HEK293T (cell line): ENCODE measurements at regions not wholly inside any gene's neighbourhood (a gene's known extent, or its start where the extent isn't known, plus 50 kb on each side); places are given as distances from the start of the nearest gene placed in this dataset.
"Not testable (repeated sequence)": the region's sequence is repeated elsewhere in the genome, so short reads cannot be mapped to it uniquely, and the experiment has no call there.

Source experiments
- CTCF ChIA-PET: fragments of 350-600 bp; formaldehyde crosslinking; extraction: SDS; loops from one replicate; lab custom pipeline; 2021; ENCODE audit warnings: antibody characterized with exemption, inconsistent platforms; lab: Yijun Ruan, JAX
- POLR2A ChIA-PET: fragments of 350-600 bp; formaldehyde crosslinking; extraction: SDS; loops from one replicate; lab custom pipeline; 2020; ENCODE audit warnings: antibody characterized with exemption, inconsistent platforms; lab: Yijun Ruan, JAX
- DNase-seq: peaks from one replicate; pipeline ENCODE4 v3.0.0; 2012; ENCODE audit warnings: mixed read lengths; ENCODE audit errors: extremely low spot score
- ARNT ChIP-seq: fragments of 450-650 bp; IDR thresholded peaks from 2 replicates; pipeline ENCODE4 v1.6.1; 2017; ENCODE audit warnings: mild to moderate bottlenecking
- BHLHE40 ChIP-seq: fragments of 450-650 bp; IDR thresholded peaks from 2 replicates; pipeline ENCODE4 v1.6.1; 2016; ENCODE audit warnings: mild to moderate bottlenecking, moderate library complexity, borderline replicate concordance
- CTBP1 ChIP-seq: fragments of 450-650 bp; IDR thresholded peaks from 2 replicates; pipeline ENCODE4 v1.6.1; 2016; ENCODE audit warnings: borderline replicate concordance
- ELF4 ChIP-seq: fragments of 450-650 bp; IDR thresholded peaks from 2 replicates; pipeline ENCODE4 v1.6.1; 2017; ENCODE audit warnings: antibody characterized with exemption
- FOXA1 ChIP-seq: fragments of 450-650 bp; IDR thresholded peaks from 2 replicates; pipeline ENCODE4 v1.6.1; 2016; ENCODE audit warnings: mild to moderate bottlenecking
- FOXK2 ChIP-seq: fragments of 450-650 bp; IDR thresholded peaks from 2 replicates; pipeline ENCODE4 v1.6.1; 2016; ENCODE audit warnings: mild to moderate bottlenecking
- FOXM1 ChIP-seq: fragments of 450-650 bp; IDR thresholded peaks from 2 replicates; pipeline ENCODE4 v1.6.1; 2017; ENCODE audit warnings: mild to moderate bottlenecking, borderline replicate concordance
- HDGF ChIP-seq: fragments of 450-650 bp; IDR thresholded peaks from 2 replicates; pipeline ENCODE4 v1.6.1; 2017; ENCODE audit warnings: antibody characterized with exemption, borderline replicate concordance
- L3MBTL2 ChIP-seq: fragments of 450-650 bp; conservative IDR thresholded peaks from 2 replicates; pipeline ENCODE4 v1.6.1; 2016; ENCODE audit warnings: mild to moderate bottlenecking
- LEF1 ChIP-seq: fragments of 450-650 bp; IDR thresholded peaks from 2 replicates; pipeline ENCODE4 v1.6.1; 2017; ENCODE audit warnings: mild to moderate bottlenecking, borderline replicate concordance
- NFRKB ChIP-seq: fragments of 450-650 bp; IDR thresholded peaks from 2 replicates; pipeline ENCODE4 v1.6.1; 2016; ENCODE audit warnings: mild to moderate bottlenecking, moderate library complexity
- SP1 ChIP-seq: fragments of 450-650 bp; IDR thresholded peaks from 2 replicates; pipeline ENCODE4 v1.6.1; 2017
- SUZ12 ChIP-seq: fragments of 450-650 bp; IDR thresholded peaks from 2 replicates; pipeline ENCODE4 v1.6.1; 2016; ENCODE audit warnings: mild to moderate bottlenecking
- TARDBP ChIP-seq: fragments of 450-650 bp; IDR thresholded peaks from 2 replicates; pipeline ENCODE4 v1.6.1; 2016
- ZNF384 ChIP-seq: fragments of 450-650 bp; IDR thresholded peaks from 2 replicates; pipeline ENCODE4 v1.6.1; 2016
- TF ChIP-seq, protein P1 (sequence below): fragments of 450-650 bp; IDR thresholded peaks from 2 replicates; pipeline ENCODE4 v1.6.1; 2016

DNA sequence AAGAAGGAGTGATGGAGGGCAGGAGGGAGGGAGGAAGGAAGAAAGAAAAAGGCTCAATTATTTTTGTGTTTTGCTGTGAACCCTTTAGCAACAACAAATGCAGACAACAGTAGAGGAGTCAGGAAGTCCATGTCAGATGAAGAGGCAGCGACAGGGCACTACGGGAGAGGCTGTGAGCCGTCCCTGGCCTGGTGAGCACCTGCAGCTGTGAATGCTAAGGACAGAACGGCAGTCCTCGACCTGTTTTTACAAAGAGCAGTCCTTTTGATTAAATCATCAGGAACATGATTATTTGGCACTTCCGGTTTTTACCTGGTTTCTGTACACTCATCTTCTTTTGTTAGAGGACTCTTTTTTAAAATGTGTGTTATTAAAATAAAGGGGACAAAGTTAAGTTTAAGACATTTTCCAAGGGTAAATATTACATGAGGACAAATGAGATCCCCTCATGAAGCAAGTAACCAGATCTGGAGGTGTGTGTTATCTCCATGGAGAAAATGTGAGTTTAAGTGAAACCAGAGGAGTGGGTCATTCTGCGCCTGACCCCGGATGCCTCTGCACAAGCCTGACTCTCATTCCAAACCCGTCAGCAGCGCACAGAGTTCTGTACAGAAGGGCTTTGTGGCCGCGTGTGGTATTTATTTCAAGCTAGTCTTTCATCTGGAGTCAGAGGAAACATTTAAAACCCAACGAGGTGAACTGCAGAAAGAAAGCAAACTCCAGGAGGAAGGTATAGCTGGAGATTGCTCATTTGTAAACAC, 492.5 kb downstream of the SOX11 start:
- DNase-seq, result no peak
- ChIA-PET CTCF (no interaction called here), POLR2A (no interaction called here)
- no peak for TF ChIP-seq SUZ12
- TF ChIP-seq BHLHE40, result no peak
- TF ChIP-seq ZNF384, result no peak
- no peak for TF ChIP-seq TARDBP
- no peak for TF ChIP-seq HDGF
- no peak for TF ChIP-seq CTBP1
- no peak for TF ChIP-seq LEF1
- no peak for TF ChIP-seq L3MBTL2
- TF ChIP-seq, protein P1, sequence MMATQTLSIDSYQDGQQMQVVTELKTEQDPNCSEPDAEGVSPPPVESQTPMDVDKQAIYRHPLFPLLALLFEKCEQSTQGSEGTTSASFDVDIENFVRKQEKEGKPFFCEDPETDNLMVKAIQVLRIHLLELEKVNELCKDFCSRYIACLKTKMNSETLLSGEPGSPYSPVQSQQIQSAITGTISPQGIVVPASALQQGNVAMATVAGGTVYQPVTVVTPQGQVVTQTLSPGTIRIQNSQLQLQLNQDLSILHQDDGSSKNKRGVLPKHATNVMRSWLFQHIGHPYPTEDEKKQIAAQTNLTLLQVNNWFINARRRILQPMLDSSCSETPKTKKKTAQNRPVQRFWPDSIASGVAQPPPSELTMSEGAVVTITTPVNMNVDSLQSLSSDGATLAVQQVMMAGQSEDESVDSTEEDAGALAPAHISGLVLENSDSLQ, result no peak
- no peak for TF ChIP-seq FOXM1
- no peak for TF ChIP-seq ARNT
- no peak for TF ChIP-seq FOXA1
- TF ChIP-seq FOXK2, result no peak
- TF ChIP-seq ELF4, result no peak
- TF ChIP-seq SP1, result no peak
- no peak for TF ChIP-seq NFRKB

DNA sequence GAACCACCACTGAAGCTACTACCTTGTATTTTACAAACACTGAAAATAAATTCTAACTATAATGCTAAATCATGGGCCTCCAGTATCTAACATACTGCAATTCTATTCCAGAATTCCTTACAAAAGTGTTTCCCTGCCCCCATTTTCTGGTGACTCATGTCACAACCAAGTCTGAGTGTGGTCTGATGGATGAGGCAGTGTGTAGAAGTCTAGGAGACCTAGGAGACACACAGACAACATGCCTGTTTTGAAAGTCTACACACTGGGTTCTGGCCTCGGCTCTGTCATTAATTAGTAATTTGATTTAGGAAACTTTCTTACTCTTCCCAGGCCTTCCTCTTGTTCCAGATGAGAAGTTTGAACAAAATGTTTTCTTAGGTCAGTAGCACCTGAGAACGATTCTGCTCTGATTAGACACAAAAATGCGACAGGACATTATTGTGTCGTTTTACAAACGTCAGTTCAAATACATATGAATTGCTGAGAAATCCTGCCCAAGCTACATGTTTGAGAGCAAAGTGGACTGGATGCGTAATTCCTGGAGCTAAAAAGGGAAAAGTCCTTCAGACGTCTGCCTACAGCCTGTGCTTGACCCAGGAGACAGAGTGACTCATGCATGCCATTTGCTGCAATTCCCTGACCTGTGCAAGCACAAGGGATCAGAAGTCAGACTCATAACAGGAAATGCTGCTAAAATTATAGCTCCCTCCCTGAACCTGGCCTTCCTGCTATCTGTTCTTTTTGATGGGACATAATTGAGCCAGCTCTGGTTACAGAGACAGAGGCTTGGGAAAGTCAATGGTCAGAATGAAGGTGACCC, 494.4 kb downstream of the SOX11 start:
- POLR2A ChIA-PET, result no interaction called here
- no peak for DNase-seq
- no peak for TF ChIP-seq FOXK2
- no peak for TF ChIP-seq ARNT
- TF ChIP-seq FOXM1, result no peak
- no peak for TF ChIP-seq HDGF
- no peak for TF ChIP-seq SP1
- TF ChIP-seq TARDBP, result no peak
- TF ChIP-seq, protein P1, result no peak
- no peak for TF ChIP-seq LEF1
- TF ChIP-seq L3MBTL2, result no peak
- TF ChIP-seq SUZ12, result no peak
- no peak for TF ChIP-seq FOXA1
- no peak for TF ChIP-seq CTBP1
- no peak for TF ChIP-seq BHLHE40
- TF ChIP-seq NFRKB, result no peak
- no peak for TF ChIP-seq ZNF384
- TF ChIP-seq ELF4, result no peak
- CTCF ChIA-PET, result no interaction called here

DNA sequence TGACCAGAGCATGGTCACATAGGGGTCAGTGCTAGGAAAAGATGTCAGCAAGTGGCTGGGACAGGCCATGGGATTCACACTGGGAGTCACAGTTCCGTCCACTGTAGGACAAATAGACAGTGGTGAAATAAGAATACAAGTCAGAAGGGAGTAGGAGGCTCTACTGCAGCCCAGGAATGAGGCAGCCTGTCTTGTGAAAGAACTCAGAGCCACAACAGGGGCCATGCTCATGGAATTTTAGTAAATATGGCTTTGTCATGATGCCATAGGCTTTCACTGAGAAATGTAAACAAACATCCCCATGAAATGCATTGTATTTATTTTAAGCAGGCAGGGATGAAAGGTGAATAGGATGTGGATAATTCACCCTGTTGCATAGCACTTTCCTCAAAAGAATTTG, 504.3 kb downstream of the SOX11 start:
- no peak for DNase-seq
- ChIA-PET CTCF (interaction anchor here (0.7 kb wide), 1 partner anchor 407 kb away, joined by 3 read pairs; no protein-coding TSS in a partner anchor), POLR2A (no interaction called here)
- TF ChIP-seq ARNT (no peak), SUZ12 (no peak), L3MBTL2 (no peak), BHLHE40 (no peak), ZNF384 (no peak)

DNA sequence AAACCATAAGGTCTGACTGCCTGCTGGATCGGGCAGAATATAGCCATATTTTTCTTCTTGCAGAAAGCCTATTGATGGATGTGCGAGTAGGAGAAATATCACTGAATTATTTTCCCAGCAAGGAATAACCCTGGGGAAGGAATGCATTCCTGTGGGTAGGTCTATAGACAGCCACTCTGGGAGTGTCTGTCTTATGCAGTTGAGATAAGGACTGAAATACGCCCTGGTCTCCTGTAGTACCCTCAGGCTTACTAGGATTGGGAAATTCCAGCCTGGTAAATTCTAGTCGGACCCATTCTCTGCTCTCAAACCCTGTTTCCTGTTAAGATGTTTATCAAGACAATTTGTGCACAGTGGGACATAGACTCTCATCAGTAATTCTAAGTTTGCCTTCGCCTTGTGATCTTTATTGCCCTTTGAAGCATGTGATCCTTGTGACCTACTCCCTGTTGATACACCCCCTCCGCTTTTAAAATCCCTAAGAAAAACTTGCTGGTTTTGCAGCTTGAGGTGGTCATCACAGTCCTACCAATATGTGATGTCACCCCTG, 506.3 kb downstream of the SOX11 start:
- DNase-seq, POLR2A ChIA-PET: not testable (repeated sequence)
- CTCF ChIA-PET, result interaction anchor here (0.5 kb wide), 1 partner anchor 1785 kb away, joined by 3 read pairs; no protein-coding TSS in a partner anchor

DNA sequence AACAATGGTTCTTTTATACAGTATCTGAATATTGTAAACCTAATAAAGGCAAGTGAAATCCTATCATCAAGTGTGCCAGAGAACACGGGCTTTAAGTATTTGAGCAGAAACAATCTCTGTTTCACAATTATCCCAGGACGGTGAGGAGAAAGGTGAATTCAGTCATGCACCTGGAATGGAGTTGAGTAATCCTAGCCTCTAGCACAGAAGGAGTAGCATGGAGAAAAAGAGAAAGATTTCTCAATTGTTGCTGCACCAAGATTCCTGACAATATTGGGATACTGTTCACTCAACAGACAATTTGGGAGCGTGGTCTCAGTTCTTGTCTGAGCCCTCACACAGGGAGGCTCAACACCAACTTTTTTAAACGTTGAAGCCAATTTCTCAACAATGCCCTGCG, 510.6 kb downstream of the SOX11 start:
- ChIA-PET CTCF (no interaction called here), POLR2A (no interaction called here)
- TF ChIP-seq FOXM1 (no peak), CTBP1 (no peak), HDGF (no peak), ELF4 (no peak), SUZ12 (no peak), FOXA1 (no peak), LEF1 (no peak), ZNF384 (no peak), FOXK2 (no peak), SP1 (no peak), L3MBTL2 (no peak), BHLHE40 (no peak), TARDBP (no peak)
- TF ChIP-seq, protein P1, result no peak
- no peak for DNase-seq

DNA sequence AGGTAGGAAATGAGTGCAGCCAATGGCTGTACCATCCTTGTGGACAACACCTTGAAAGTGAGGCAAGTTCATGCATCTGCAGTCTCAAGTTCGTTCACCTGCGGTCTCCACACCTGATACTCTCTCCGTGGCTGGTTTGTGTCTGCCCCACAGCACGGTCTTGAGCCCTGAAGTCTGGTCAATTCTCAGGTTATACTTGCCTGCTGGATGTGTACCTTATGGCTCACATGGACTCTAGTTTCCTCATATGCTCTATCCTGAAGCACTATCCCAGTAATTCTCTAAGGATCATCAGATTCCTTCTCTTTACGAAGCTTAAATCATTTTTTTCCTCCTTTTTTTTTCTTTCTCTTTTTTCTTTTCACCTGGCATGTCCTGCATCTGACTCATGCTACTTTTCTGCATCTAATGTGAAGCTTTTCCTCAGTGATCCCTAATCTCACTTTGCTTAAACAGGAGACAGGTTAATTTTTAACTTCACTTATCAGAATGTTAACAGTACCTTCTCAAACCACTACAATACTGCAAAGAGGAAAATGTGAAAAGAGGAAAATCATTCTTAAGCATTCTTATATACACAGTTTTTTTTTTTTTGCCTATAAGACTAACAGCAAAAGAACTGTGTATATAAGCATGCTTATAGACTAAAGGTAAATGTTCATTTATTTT, 511.2 kb downstream of the SOX11 start:
- ChIA-PET CTCF (no interaction called here), POLR2A (no interaction called here)
- no peak for DNase-seq
- TF ChIP-seq FOXA1 (no peak), TARDBP (no peak), ELF4 (no peak), NFRKB (no peak)
